Body of pancreas (tissue), 4 donors: ENCODE measurements at regions not wholly inside any gene's neighbourhood (a gene's known extent, or its start where the extent isn't known, plus 50 kb on each side); places are given as distances from the start of the nearest gene placed in this dataset.

Experiments used
- ATAC-seq: fragments of 150-250 bp; one replicate; pipeline ENCODE4 v1.9.1; 2016
- DNase-seq, 4 donors: peaks; one replicate each; pipeline ENCODE4 v3.0.0-alpha.2; 2019
- H3K27ac ChIP-seq, 4 donors: fragments of 200-600 bp; sonication (generic); 1 replicate in 3 of 4; 2 replicates in 1 of 4; pipeline versions ENCODE4 v1.5.1 to v1.6.1; 2016 to 2019; ENCODE audit warnings: mild to moderate bottlenecking in 1 of 4, mixed read lengths in 1 of 4, moderate library complexity in 1 of 4
- H3K27me3 ChIP-seq, 2 donors: fragments of 200-600 bp; sonication (generic); one replicate each; pipeline ENCODE4 v1.6.0; 2016; ENCODE audit warnings: mild to moderate bottlenecking in 1 of 2
- H3K36me3 ChIP-seq, 2 donors: fragments of 200-600 bp; sonication (generic); replicated peaks in 1 of 2; 2 replicates each; pipeline ENCODE4 v1.5.1; 2016; ENCODE audit warnings: low read depth in 2 of 2; ENCODE audit not compliant: insufficient read depth in 1 of 2
- H3K4me1 ChIP-seq: fragments of 200-600 bp; sonication (generic); one replicate; pipeline ENCODE4 v1.6.0; 2016
- H3K4me3 ChIP-seq, 2 donors: fragments of 200-600 bp; sonication (generic); 1 replicate in 1 of 2; 2 replicates in 1 of 2; pipeline ENCODE4 v1.5.1; 2016 to 2019
- H3K9me3 ChIP-seq, 3 donors: fragments of 200-600 bp; sonication (generic); 1 replicate in 2 of 3; 2 replicates in 1 of 3; pipeline ENCODE4 v1.5.1; 2016
- POLR2A ChIP-seq, 3 donors: fragments of 450-650 bp; IDR thresholded peaks; one replicate each; pipeline ENCODE4 v1.6.1; 2016; ENCODE audit warnings: antibody characterized with exemption in 3 of 3, mild to moderate bottlenecking in 2 of 3
- WGBS, 2 donors: methylation state at CpG; one replicate each; pipeline ENCODE4 v1.1.5; 2017; 5-methylcytosine and 5-hydroxymethylcytosine counted together
- intact Hi-C: fragments of 100-400 bp; cut with DNase I; formaldehyde crosslinking; loops from one replicate; pipeline ENCODE4 v1.15.1; 2023
- TF ChIP-seq, protein P1 (sequence below), 7 experiments: fragments of 450-650 bp in 4 of 7; fragments of 200-600 bp in 3 of 7; sonication (generic) in 3 of 7; IDR thresholded peaks; one replicate each; pipeline ENCODE4 v1.5.1; 2016 to 2019; ENCODE audit warnings: antibody characterized with exemption in 7 of 7

DNA sequence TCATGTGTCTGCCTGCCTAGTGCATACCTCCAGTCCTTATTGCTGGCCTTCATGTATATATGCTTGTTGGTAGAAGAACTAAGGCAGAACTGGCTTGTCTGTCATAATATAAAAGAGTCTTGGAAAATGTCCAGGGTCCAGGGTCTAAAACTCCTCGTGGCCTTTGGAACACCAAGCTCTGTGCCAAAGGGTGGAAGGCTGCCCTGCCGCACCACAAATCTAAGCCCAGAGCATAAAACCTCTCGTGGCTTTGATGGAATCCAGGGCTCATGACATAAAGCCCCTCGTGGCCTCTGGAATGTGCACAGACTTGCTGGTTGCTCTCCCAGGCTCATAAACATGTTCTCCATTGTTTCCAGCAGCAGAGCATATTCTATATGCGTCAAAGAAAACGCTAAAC, 107.9 kb downstream of the BBS10 start:
- no peak overlapping the region for H3K27ac ChIP-seq
- no peaks in the 10 kb centered on the region for H3K9me3 ChIP-seq
- no peaks in the 10 kb centered on the region for H3K36me3 ChIP-seq
- no peak for TF ChIP-seq POLR2A (IDR thresholded peaks at IDR 0.05)
- TF ChIP-seq, protein P1, sequence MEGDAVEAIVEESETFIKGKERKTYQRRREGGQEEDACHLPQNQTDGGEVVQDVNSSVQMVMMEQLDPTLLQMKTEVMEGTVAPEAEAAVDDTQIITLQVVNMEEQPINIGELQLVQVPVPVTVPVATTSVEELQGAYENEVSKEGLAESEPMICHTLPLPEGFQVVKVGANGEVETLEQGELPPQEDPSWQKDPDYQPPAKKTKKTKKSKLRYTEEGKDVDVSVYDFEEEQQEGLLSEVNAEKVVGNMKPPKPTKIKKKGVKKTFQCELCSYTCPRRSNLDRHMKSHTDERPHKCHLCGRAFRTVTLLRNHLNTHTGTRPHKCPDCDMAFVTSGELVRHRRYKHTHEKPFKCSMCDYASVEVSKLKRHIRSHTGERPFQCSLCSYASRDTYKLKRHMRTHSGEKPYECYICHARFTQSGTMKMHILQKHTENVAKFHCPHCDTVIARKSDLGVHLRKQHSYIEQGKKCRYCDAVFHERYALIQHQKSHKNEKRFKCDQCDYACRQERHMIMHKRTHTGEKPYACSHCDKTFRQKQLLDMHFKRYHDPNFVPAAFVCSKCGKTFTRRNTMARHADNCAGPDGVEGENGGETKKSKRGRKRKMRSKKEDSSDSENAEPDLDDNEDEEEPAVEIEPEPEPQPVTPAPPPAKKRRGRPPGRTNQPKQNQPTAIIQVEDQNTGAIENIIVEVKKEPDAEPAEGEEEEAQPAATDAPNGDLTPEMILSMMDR (IDR thresholded peaks at IDR 0.05): no peak
- WGBS, 2 donors: 69 to 80% methylated on average over 6 of the region's 6 CpGs
- no peak overlapping the region for H3K4me3 ChIP-seq
- no peaks in the 10 kb centered on the region for H3K4me1 ChIP-seq
- ATAC-seq (no peak), DNase-seq (no peak)
- no peaks in the 10 kb centered on the region for H3K27me3 ChIP-seq
- intact Hi-C loops: no loop called here

DNA sequence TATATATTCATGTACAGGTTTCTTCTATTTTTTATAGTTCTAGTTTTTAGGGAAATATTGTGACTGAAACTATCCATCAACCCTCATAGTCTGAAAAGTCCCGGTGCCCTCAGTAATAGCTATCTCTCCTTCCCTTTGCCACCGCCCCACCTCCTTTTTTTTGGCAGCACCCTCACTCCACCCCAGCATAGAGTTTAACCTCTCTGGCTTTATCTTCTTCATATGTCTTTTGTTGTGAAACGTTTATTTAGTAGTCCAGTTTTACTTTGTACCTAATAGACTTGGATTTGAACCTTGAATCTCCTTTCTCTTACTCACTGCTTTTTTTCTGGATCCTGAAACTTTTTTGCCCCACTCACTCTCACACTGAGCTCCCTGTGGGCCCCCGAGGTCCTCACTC, 109.5 kb downstream of the BBS10 start:
- Histone ChIP-seq H3K36me3 (no peaks in the 10 kb centered on the region), H3K27ac (no peak overlapping the region), H3K9me3 (no peaks in the 10 kb centered on the region), H3K27me3 (no peaks in the 10 kb centered on the region), H3K4me3 (no peak overlapping the region), H3K4me1 (no peaks in the 10 kb centered on the region)
- DNase-seq (no peak), ATAC-seq (no peak)
- TF ChIP-seq POLR2A (IDR thresholded peaks at IDR 0.05): no peak
- TF ChIP-seq, protein P1 (IDR thresholded peaks at IDR 0.05): no peak
- intact Hi-C loops: no loop called here
- WGBS, 2 donors: 60 to 68% methylated on average over 4 of the region's 4 CpGs

DNA sequence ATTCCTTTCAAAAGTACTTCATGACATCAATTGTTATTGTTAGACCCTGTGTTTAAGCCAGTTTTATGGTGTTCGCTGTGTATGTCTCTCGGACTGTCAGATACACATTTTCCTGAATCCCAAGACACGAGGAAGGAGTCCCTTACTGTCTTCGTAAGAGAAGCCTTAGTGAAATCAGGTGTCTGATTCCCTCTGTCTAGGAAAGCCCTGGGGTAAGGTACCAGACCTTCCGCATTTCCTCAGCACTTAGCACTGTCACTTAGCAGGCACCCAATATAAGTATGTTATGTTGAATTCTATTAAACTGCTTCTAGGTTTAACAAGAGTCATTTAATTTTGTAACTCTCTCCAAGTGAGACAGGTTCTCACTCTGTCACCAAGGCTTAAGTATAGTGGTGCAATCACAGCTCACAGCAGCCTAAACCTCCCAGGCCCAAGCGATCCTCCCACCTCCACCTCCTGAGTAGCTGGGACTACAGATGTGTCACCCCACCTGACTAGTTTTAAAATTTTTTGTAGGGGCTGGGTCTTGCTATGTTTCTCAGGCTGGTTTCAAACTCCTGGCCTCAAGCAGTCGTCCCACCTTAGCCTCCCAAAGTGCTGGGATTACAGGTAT, 111.0 kb downstream of the BBS10 start:
- TF ChIP-seq, protein P1 (IDR thresholded peaks at IDR 0.05): no peak
- no peak for TF ChIP-seq POLR2A (IDR thresholded peaks at IDR 0.05)
- intact Hi-C loops: no loop called here
- Histone ChIP-seq H3K27me3 (no peaks in the 10 kb centered on the region), H3K4me1 (no peaks in the 10 kb centered on the region), H3K4me3 (no peak overlapping the region), H3K27ac (no peak overlapping the region), H3K36me3 (no peaks in the 10 kb centered on the region), H3K9me3 (no peaks in the 10 kb centered on the region)
- ATAC-seq (no peak), DNase-seq (no peak)
- WGBS, 2 donors: 75 to 79% methylated on average over 7 of the region's 7 CpGs

DNA sequence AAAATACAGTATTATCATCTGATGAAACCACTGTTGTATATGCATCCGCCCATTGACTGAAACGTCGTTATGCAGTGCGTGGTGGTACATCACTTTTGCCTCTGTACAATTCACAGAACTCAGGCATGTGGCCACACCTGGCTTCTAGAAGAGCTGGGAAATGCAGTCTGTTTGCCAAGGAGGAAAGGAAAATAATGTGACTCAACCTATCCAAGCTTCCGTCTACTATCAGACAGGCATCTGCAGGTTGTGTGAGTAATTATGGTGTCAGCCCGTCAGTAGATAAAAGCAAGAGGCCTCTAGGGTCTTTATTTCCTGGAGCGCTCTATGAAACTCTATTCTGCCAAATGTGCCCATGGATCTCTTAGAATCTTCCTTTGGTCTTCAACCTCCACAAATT, 111.6 kb downstream of the BBS10 start:
- Histone ChIP-seq H3K4me3 (no peak overlapping the region), H3K36me3 (no peaks in the 10 kb centered on the region), H3K9me3 (no peaks in the 10 kb centered on the region), H3K27ac (no peak overlapping the region), H3K27me3 (no peaks in the 10 kb centered on the region), H3K4me1 (no peaks in the 10 kb centered on the region)
- ATAC-seq: no peak
- no peak for DNase-seq
- TF ChIP-seq, protein P1 (IDR thresholded peaks at IDR 0.05): no peak
- no peak for TF ChIP-seq POLR2A (IDR thresholded peaks at IDR 0.05)
- intact Hi-C loops: no loop called here
- 54 to 66% methylated on average over 7 of the region's 7 CpGs for WGBS, 2 donors

DNA sequence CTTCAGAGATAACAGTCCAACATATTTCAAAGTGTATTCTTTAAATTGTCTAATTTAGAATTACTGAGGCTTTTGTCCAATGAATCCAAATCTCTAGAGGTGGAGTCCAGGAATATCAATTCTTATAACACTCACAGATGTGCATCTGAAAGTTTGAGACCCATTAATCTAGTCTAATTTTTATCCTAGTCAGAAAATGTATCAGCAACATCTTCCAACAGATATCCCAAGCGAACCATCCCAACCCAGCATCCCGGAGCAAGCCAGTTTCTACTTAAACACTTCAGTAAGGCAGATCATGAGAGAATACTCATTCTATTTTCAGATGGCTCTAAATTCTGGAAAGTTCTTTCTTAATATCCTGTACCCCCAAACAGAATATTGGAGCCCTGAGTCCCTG, 113.5 kb downstream of the BBS10 start:
- DNase-seq: no peak
- no peak for ATAC-seq
- 75 to 92% methylated on average over 2 of the region's 2 CpGs for WGBS, 2 donors
- Histone ChIP-seq H3K27me3 (no peaks in the 10 kb centered on the region), H3K4me3 (no peak overlapping the region), H3K27ac (no peak overlapping the region), H3K36me3 (no peaks in the 10 kb centered on the region), H3K9me3 (no peaks in the 10 kb centered on the region), H3K4me1 (no peaks in the 10 kb centered on the region)
- intact Hi-C loops: no loop called here
- TF ChIP-seq, protein P1 (IDR thresholded peaks at IDR 0.05): no peak
- TF ChIP-seq POLR2A (IDR thresholded peaks at IDR 0.05): no peak
